DMS114 treated with DMSO at 0.1 percent for 48 hours (cell line): ENCODE measurements at regions not wholly inside any gene's neighbourhood (a gene's known extent, or its start where the extent isn't known, plus 50 kb on each side); places are given as distances from the start of the nearest gene placed in this dataset.

Experiments
- DNase-seq: peaks from one replicate; lab custom pipeline; 2025; ENCODE audit not compliant: unreplicated experiment; lab: John Stamatoyannopoulos, UW

DNA sequence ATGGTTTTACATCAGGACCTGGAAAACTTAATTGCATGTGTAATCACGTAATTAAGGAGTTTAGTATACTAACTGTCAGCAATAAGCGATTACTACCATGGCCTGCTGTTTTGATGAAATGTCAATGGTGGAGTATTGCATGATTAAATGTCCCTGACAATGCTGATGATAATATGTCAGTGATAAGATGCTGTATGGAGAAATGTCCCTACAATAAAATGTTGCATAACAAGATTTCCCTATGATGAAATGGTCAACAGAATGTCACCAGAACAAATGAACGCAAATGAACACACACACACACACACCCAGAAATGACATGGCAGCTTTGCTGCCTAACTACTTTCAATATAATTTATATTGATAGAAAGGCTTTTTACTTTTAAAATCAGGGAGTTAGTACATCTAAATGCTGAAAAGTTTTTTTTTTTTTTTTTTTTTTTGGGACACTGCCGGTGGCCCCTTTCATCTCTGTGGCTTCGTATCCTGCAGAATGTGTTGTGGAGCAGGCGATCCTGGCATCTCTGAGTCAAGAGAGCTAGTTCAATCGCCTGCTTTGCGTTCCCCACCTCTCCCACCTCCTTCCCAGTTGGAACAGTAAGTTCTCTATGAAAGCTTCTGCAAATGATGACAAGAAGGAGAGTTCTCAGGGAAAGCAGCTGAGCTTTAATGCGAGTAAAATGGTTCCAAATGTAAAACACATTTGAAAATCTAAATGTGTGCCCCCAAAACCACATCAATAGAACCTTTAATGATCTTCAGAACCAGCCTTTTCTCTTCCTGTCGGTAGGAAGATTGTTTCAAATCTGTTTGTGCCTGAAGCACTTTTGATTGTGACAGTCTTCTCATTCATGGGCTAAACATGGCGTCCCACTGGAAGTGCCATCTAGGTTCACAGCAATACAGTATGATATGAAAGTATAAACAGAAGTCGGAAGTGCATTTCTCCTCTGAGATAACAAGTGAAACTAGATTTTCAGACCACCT is 170.1 kb upstream of the GBE1 start:
- no peak for DNase-seq

DNA sequence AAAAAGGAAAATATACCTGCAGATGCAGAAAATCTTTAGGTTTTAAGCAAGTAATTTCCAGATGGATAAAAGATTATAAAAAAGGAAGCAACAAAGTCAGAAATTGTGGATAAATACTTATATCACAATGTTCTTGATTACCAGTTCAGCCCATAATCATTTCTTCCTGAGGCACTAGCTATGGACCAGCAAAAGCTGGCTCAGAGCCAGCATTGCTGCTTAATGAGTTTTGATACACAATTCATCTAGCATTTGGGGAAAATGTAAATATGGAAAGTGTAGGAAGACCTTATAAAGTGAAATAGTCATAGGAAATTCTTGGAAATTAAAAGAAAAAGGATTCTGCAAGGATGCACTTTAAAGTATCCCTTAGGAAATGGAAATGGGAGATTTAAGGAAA is 168.3 kb upstream of the GBE1 start:
- DNase-seq, result no peak

DNA sequence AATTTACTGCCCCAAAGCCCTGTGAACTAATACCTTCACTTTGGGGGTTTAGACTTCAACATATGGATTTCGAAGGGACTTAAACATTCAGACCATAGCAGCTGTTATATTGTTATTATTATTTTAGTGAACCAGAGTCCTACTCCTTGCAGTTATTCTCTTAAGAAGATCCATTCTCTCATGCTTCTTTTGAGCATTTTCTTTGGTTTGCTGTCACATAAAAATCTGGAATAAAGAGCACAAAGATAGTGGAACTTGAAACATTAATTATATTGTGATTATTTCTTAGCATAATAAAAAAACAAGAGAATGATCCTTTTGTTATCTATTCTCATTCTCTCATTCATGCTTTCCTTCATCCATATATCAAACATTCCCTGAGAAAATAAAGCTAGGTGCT is 166.4 kb upstream of the GBE1 start:
- no peak for DNase-seq

DNA sequence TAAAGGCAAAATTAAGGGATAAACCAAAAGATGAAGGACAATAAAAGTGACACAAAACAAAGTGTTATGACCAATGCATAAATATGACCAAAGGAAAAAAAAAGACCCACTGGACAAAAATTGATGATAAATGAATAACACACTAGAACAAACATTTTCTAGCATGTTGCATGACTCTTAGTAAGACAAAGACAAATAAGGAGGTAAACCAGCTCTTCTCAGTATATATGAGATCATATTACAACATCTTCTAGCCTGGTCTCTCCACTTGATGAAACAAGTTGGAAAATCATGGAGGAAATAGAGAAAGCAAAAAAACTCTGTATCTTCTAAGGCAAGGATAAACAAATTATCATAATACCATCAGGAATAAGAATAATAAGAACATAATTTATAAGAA is 163.9 kb upstream of the GBE1 start:
- DNase-seq, result no peak

DNA sequence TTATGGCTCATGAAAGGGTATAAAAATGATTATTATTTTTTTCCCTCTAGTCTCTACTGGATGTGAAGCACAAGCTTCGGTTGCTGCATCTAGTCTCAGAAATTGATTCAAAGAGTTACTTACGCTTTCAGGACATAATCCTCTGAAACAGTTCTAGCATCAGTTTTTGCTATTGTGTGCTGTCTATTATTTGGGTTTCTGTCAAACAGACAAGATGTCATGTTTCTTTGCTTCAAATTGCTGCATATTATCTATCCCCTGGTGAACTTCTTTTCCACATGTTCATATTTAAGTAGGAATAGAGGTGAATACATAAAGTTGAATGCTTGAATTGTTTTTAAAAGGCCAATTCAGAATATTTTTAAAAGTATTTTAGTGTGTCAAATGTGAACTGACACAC is 161.6 kb upstream of the GBE1 start:
- DNase-seq, result no peak

DNA sequence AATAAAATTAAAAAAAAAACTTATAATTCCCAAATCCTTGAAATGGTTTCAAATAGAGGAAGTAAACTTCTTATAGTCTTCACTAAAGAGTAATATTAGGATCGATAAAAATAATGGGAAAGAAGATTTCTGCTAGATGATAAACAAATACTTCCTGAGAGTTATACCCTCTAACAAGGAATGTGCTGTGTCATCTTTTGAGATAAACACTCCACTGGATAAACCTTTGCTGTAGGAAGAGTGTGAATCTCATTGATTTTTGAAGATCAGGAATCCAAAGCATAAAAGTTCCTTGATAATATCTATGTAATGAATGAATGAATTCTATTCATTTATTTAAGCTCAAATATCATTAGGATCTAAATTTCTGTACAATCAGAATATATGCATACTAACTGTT is 161.0 kb upstream of the GBE1 start:
- DNase-seq, result no peak

DNA sequence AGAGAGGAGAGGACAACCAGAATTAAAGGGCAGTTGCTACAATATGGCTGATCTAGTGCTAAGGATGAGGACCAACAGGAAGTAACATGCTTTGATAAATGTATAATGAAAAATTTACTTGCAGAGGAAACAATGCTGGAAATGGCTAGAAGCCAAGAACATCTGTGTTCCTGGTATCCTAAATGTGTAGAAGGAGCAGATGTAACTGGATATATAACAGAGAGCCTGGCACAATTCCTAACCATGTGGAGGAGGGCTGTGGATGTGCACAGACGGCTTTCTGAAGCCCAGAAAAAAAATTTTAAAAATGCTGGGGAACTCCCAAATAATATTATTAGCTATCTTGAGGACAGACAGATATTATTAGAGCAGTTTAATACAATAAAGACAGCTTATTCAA is 159.4 kb upstream of the GBE1 start:
- no peak for DNase-seq

DNA sequence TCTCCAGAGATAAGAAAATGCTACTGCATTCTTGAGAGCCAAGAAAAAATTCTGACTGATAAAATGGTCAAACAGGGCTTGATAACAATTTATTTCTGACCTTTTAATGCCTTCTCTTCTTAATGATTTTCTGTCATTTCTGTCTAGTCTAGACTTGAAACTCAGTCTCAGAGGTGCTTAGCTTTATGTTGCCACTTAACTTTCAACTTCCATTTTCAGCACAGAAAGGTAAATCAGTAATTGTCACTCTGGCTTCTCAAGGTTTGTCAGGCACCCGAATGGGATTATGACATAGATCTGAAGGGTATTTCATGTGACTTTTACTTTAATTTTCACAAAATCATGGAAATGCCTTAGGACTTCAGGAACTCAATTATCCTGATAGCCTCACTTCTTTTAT is 155.4 kb upstream of the GBE1 start:
- no peak for DNase-seq

DNA sequence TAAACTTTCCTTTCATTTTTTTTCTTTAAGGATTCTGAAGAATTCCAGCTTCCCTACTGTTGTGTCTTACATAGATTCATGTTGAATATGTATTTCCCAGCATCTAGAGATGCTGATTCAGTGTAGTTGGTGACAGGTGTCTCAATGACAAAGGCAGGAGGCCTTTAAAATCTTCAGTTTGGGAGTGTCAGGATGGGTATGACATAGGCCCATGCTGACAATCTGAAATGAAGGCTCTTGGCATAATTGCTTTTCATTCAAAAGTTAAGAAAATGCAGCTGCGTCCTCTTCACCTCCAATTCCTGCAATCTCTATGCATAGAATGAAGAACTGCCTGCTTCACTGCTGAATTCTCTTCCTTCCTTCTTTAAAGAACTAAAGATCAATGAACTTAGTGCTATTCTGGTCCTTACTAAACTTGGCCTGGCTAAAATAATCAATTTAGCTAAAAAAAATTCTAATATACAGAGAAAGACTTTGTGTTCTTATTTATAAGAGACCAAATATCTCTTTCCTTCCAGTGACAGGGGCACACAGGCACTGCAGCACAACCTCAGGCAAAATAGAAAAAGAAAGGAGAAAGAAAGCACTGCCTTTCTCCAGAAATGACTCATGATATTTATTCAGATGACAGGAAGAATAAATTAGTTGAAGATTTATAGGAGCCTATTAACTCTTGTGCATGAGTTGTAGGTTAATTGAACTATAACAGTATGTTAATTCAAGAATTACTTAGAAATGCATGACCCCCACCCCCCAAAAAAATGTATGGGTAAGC is 152.6 kb upstream of the GBE1 start:
- DNase-seq, result no peak

DNA sequence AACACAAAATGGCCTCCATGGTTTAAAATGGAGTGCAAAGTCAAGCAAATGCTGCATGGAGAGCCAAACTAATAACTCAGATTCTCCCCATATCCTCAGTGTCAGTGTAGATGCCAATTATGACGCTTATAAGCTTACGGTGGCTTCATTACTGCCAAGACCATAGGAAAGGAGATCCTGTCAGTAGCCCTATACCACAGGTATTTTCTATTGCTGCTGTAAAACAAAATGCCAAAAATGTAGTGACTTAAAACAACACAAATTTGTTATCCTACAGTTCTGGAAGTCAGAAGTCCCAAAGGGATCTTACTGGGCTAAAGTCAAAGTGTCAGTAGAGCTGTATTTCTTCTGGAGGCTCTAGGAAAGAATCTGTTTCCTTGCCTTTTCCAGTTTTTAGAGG is 149.8 kb upstream of the GBE1 start:
- DNase-seq, result no peak

DNA sequence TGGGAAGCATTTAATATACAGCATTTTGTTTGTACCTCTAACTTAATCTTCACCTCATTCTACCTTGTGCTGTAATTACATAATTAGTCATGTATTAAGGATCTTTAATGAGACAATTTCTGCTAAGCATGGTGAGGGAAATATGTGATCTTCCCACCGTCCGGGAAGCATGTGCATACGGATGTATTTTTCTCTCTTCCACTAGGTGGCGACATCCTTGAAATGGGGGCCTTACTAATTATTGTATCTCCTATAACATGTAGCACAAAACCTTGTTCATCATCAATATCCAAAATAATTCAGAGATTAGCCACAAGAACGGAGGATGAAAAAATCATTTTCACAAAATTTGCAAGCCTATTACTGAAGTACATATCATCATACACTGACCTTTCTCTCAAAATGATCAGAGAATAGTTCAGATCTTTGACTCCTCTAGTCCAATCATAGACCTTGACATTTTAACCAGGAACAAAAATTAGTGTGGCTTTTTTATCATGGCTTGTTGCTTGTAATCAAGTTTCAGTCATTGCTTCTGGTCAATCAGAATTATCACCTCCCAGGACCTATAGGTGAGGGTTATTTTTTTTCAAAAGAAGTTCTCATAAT is 148.9 kb upstream of the GBE1 start:
- peak; percentile 2 for DNase-seq

DNA sequence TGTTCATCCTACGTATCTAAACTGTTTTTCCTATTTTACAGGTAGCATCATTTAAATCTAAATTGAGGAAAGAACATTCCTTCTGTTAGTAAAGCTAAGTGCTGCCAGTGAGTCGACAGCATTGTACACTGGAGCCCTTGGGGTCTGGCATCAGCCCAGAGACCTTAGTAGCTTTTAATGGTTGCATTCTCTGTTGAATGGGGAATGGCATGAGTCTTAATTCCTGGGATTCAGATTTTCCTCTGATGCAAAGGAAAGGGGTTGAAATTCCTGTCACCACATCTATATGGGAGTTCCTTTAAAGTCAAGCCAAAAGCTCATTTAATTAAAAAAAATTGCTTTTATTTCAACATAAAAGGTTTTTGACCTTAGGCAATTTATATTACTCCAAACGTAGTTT is 148.4 kb upstream of the GBE1 start:
- DNase-seq, result no peak

DNA sequence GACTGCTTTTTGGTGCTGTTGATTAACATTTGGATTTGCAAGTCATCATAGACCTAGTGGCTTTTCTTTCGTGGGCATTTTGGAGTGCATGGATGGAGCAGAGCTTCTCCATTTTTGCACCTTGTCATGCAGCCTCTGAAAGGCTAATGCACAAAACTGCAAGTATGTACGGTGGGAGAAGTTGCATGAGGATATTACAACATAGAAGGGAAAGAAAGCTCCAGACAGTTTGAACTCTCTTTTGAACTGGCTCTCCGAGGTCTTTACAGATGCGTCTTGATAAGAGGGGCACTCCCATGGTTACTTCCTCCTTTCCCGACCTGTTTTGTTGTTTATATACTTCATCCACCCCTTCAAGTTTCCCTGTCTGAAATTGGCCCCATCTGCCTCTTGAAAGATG is 147.1 kb upstream of the GBE1 start:
- no peak for DNase-seq

DNA sequence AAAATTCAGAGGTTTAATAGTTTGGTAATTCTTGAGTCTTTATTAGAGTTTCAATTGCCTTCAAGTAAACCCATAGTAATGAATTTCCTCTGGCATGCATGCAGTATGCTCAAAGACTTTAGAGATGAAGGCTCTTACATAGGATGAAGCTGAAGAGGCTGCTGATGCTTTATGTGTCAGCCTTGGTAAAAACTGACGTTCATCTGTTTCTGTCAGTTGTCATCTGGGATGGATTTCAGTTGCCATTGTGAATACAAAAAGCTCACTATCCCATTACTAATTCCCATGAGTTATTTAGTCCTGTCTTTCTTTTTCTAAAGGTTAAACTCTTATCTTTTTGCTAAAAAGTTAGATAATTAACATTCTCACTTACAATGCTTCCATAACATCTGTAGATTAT is 136.9 kb upstream of the GBE1 start:
- DNase-seq, result no peak

DNA sequence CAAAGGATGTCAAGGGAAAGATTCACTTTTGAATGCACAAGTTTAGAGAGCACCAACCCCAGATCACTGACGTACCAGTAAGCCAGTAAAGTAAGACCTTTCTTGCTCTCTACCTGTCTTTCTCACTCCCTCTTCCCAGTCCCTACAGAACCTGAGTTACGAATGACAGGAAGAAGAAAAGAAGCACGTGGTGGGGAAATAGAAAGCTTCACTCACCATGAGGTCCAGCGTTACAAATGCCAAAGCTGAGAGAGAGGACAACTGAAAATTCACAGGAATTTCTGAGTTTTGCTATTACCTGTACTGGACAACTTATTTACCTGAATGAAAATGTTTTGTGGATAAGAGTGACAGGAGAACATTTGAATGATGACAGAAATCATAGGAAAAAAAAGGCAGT is 133.2 kb upstream of the GBE1 start:
- DNase-seq, result no peak

DNA sequence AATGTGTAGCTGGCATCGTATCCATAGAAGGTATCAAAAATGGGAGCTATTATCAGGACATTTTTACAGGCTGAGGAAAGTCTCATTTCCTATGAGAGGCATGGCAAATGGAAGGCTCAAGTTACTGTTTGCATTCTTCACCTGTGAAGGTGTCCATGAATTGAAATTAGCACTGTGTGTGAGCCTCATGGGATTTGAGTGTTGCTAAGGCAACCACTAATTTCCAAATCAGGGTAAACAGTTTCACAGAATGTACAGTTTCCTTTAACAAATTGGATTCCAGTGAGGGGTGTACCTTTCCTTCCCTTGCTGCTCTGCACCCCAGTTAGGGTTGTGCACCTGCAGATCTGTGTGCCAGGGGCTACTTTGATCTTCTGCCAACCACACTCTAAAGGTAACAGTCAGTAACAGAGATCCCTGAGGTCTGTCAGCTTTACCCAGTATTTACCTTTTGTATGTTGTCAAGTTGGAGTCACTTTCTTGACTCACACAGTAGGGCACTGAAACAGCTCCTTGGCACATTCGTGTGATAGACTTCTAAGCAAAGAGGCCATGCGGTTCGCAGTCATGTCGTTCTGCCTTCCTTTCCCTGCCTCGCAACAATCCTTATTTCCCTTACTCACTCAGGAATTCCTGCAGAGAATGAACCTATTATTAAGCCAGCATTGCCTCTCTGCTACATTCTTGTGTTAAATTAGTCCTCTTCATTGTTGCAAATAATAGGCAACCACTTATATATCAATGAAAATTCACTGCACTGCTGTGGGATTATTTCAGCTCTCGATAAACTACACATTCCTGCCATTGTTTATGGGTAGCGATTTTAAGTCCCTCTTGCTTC is 129.8 kb upstream of the GBE1 start:
- DNase-seq, result no peak

DNA sequence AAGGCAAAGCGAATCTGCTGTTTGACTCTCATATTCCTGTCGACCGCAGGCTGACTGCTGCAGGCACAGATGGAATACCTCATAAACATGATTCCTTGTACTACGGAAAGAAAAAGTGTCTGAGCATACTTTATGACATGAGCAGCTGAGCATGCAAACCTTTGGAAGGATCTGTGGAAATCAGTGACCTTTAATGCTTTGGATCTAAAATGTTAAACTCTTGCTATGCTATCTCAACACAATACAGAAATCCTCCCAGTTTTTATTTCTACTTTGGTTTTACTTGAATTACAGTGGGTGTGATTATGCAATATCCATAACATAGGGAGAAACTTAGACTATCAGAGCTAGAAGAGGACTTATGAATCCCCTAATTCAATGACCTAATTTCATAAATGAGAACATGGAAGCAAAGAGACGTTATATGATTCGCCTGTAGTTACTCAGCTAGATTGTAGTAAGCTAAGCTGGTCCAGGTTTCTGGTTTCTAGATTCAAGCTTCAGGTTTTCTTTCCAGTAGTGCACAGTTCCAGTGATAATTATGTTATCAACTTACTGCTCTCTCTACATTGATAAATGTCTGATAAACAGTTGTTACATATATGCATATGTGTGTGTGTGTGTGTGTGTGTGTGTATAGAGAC is 127.6 kb upstream of the GBE1 start:
- DNase-seq, result no peak

DNA sequence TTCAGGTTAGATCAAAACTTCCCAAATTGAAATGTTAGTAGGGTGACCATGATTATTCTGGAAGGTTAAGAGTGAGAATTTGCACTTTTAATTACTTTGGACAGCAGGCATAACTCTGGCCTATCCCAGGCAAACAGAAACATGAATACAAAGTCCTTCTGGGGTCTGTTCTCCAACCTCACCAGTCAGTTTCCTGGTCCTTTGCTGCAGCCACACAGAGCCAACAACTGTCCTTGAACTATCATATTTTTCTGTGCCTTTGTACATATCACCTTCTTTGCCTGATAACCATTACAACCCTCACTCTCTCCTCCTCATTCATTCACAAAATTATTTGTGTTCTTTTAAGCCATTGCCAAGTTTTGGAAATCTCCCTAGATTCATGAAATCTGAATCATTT is 126.0 kb upstream of the GBE1 start:
- no peak for DNase-seq

DNA sequence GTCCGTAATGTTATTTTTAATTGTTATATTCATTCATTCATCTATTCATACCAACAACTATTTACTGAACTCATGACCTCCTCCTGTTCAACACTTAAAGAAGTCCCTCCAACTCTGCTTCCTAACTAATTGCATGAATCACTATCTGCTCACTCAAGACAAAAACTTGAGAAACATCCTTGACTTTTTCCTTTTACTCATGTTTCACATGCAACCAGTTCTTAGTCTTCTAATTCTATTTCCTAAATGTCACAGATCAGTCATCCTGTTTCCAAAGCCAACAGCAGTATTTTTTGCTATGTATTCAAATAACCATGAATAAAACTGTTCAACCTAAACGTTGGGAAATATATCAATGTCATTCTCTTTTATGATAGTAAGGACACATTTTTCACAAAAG is 124.6 kb upstream of the GBE1 start:
- DNase-seq, result no peak

DNA sequence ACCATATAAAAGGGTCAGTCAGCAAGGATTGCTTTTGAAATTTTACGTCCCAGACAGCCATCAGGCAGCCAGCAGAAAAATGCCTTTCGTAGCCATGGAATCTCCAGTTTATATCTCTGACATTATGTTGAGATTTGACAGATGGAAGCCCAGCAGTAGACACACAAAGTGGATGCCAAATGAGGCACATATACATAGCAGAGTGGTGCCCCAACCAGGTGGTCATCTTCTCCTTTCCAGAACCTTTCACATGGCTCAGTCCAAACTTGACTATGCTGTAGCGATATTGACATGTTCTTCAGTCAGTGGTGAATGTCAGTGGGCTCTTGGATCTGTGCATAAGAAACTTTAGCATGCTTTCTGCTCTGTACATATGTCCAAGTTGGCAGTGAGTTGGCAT is 123.3 kb upstream of the GBE1 start:
- DNase-seq, result no peak

DNA sequence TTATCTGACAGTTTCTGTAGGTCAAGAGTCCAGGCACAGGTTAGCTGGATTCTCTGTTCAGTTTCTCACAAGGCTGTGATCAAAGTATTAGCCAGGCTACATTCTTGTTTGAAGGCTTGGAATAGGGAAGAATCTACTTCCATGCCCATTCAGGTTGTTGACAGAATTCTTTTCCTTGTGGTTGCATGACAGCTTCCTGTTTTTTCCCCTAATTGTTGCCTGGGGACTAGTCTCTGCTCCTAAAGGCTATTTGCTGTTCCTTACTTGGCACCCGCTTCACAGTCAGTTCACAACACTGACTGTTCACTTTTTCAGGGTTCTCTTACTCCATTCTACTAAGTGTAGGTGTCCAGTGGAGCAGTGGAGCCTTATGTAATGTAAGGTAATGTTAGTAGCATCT is 115.4 kb upstream of the GBE1 start:
- DNase-seq, result no peak
